Right cardiac atrium (tissue), 5 donors: ENCODE measurements at regions not wholly inside any gene's neighbourhood (a gene's known extent, or its start where the extent isn't known, plus 50 kb on each side); places are given as distances from the start of the nearest gene placed in this dataset.
A peak's percentile ranks its signal among the peaks of the same experiment; 100 is the strongest.
"Not testable (repeated sequence)": the region's sequence is repeated elsewhere in the genome, so short reads cannot be mapped to it uniquely, and the experiment has no call there.

Experiments
- ATAC-seq, 2 donors: fragments of 200-7000 bp; cut with Tn5 transposase; one replicate each; pipeline versions ENCODE4 v1.8.0 to v1.9.1; 2020; ENCODE audit warnings: moderate library complexity in 2 of 2, mild to moderate bottlenecking in 1 of 2
- DNase-seq, 3 donors: peaks; one replicate each; pipeline ENCODE4 v3.0.0-alpha.2; 2020
- H3K27ac ChIP-seq: one replicate; pipeline ENCODE4 v1.5.1; 2013; ENCODE audit warnings: mild to moderate bottlenecking, low read length, control low read depth, moderate library complexity
- H3K27me3 ChIP-seq: one replicate; pipeline ENCODE4 v1.6.1; 2013; ENCODE audit not compliant: control insufficient read depth, insufficient read depth
- H3K4me1 ChIP-seq: one replicate; pipeline ENCODE4 v1.6.1; 2013; ENCODE audit warnings: low read length; ENCODE audit not compliant: control insufficient read depth, insufficient read depth
- H3K4me3 ChIP-seq: one replicate; pipeline ENCODE4 v1.5.1; 2013; ENCODE audit warnings: low read length, control low read depth
- H3K9me3 ChIP-seq: one replicate; pipeline ENCODE4 v1.6.1; 2013; ENCODE audit warnings: low read length; ENCODE audit not compliant: control insufficient read depth
- WGBS: extraction: QIAGEN DNeasy Blood & Tissue Kit; methylation state at CpG from one replicate; pipeline ENCODE4 v1.1.7; 2013; 5-methylcytosine and 5-hydroxymethylcytosine counted together
- intact Hi-C, 4 donors: fragments of 100-400 bp; cut with DNase I; formaldehyde crosslinking; loops; one replicate each; pipeline versions ENCODE4 v1.11.0 to v1.14.0; 2022 to 2023
- donor health status: healthy with polysubstance abuse.
- donor health status: DM: no; HTN: yes; CAD: no.
- donor health status: DM: no; HTN: no; CAD: no.
- donor health status: DM: no; HTN: yes; CAD: no; lungs with severe emphysema.
- donor health status: DM: yes; HTN: yes; CAD: no.

DNA sequence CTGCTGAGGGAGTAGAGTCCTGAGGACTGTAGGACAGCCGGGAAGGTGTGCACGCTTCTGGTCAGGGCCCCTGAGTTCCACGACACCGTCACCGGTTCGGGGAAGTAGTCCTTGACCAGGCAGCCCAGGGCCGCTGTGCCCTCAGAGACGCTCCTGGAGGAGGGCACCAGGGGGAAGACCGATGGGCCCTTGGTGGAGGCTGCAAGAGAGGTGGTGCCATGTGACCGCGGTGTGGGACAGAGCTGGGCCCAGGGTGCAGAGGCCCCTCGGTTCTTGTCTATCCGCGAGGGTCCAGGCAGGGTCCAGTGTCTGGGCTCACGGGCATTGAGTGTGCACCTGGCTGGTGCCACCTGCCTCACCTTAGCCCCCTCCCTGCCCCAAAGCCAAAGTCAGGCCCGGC lies 143.3 kb downstream of the TMEM121 start:
- WGBS: 93% methylated on average over 15 of the region's 16 CpGs
- H3K4me1 ChIP-seq, H3K27me3 ChIP-seq, H3K9me3 ChIP-seq, DNase-seq, intact Hi-C loops, H3K4me3 ChIP-seq, ATAC-seq, H3K27ac ChIP-seq: not testable (repeated sequence)

DNA sequence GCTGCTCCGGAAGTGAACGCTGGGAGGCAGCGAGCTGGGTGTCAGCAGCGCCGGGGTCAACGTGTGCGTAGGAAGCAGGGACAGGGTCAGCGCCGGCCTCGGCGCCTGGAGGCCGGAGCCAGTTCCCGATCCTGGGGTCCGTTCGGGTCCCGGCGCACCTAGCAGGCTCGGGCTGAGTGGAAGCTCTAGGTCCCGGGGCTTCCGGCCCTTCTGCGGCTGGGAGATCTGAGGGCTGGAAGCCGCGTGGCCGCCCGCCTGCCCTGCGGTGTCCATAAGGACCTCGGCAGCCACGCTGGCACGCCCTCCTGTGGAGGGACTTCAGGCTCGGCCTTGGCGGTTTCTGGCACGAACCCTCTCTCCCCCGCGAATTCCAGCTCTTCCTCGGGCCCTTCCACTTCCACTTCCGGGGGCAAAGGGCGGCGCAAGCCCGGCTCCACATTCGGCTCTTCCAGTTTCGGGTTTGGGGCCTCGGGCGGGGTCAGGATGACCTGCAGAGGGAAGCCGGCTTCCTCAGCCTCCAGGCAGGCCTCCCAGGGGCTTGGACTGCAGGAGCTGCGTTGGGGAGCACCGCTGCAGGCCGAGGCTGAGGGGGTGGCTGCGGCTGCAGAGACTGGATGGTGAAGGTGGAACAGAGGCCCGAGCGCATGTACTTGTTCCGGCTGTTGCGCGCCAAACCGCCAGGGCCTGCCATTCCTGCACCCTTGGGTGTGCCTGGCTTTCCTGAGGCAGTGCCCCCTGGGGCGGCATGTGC lies 146.2 kb downstream of the TMEM121 start:
- H3K27me3 ChIP-seq, H3K4me3 ChIP-seq, ATAC-seq, H3K4me1 ChIP-seq, H3K9me3 ChIP-seq, H3K27ac ChIP-seq, DNase-seq, intact Hi-C loops: not testable (repeated sequence)
- 94% methylated on average over 25 of the region's 55 CpGs for WGBS

DNA sequence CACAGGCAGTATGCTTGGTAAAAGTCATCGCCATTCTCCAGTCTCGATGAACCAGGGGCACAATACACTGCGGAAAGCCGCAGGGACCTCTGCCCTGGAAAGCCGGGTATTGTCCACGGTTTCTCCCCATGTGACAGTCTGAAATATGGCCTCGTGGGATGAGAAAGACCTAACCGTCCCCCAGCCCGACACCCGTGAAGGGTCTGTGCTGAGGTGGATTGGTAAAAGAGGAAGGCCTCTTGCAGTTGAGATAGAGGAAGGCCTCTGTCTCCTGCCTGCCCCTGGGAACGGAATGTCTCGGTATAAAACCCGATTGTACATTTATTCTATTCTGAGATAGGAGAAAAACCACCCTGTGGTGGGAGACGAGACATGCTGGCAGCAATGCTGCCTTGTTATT lies 149.1 kb downstream of the TMEM121 start:
- H3K9me3 ChIP-seq, DNase-seq, H3K4me3 ChIP-seq, H3K27ac ChIP-seq, H3K4me1 ChIP-seq, intact Hi-C loops, H3K27me3 ChIP-seq, ATAC-seq: not testable (repeated sequence)
- 78% methylated on average over 12 of the region's 14 CpGs for WGBS

DNA sequence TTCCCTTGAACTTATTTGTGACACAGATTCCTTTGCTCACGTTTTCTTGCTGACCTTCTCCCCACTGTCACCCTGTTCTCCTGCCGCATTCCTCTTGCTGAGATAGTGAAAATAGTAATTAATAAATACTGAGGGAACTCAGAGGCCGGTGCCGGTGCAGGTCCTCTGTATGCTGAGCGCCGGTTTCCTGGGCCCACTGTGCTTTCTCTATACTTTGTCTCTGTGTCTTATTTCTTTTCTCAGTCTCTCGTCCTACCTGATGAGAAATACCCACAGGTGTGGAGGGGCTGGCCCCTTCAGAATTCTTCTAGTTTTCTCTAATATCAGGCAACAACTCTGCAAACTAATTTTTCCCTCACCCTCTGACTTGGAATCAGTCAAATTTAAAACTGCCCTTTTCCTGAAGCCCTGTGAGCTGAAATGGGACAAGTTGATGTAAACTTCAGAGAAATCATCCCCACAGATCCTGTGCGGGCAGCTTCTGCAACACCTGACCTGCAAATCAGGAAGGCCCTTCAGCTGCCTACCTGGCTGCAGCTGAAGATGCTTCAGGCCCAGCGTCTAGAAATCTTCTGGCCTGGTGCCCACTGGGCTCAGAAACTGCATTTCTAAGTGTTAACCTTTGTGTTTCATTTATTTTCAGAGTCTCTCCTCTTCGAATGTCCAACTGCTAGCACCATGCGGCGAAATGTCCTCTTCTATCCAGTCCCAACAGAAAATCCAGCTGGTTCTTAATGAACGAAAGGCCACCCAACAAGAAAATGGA lies 149.7 kb downstream of the TMEM121 start:
- intact Hi-C loops, H3K4me3 ChIP-seq, H3K4me1 ChIP-seq, H3K27ac ChIP-seq, H3K9me3 ChIP-seq, H3K27me3 ChIP-seq, ATAC-seq, DNase-seq: not testable (repeated sequence)
- WGBS: 79% methylated on average over 13 of the region's 13 CpGs

DNA sequence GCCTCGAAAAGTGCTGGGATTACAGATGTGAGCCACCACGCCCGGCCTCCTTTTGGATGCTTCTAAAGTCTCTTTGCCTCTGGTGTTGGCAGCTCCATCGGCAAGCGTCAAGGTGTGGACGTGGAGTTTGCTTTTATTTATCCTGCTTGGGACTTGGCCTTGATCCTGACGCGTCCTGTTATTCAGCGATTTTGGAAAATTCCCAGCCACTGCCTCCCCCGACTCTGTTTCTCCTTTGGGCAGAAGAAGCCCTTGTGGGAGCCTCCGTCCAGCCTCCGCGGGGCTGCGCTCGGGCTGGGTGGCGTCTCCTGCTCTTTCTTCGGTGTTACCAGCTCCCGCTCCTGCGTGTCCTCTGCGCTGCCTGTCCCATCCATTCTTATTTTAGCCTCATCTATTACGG lies 151.7 kb downstream of the TMEM121 start:
- intact Hi-C loops, H3K27me3 ChIP-seq, H3K4me3 ChIP-seq, H3K27ac ChIP-seq, H3K4me1 ChIP-seq, ATAC-seq, H3K9me3 ChIP-seq, DNase-seq: not testable (repeated sequence)
- 85% methylated on average over 21 of the region's 21 CpGs for WGBS

DNA sequence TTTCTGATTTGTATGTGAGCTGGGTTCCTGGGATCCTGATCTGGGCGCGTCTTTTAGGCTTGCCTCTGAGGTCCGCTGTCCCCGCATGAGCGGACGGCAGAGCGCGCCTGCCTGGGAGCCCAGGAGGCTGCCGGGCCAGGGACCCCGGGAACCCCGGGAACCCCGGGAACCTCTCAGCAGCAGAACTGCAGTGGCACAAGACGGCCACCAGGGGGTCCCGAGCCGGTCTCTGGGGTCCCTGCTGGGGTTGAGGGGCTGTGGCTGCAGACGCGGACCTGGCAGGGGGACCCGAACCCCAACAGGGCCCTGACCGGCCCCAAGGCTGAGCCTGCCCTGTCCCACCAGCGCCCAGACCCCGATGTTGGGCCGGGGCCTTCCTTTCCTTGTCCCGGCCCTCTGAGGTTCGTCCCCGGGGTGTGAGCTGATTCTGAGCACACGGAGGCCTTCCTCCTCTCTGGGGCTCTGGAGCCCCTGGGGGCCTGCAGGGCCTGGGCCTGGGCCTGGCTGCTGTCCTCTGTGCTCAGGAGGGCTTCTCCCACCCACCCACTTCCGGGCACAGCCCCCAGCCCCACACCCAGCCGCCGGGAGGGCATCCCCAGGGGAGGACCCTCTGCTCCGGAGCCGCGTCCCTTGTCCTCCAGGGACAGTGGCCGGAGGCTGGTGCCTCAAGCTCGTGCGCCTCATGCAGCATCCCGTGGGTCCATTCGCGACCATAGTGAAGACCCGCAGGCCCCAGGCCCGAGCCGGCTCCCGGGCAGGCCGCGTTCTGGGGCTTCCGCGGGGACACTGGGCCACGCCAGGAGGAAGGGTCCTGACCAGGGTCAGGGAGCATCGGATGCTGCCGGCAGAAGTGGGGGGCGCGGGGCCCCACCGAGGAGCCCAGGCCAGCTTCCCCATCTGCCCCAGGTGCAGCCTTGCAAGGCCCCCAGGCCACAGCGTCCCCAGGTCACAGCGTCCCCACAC lies 152.9 kb downstream of the TMEM121 start:
- intact Hi-C loops, H3K4me1 ChIP-seq, H3K9me3 ChIP-seq, H3K4me3 ChIP-seq, H3K27me3 ChIP-seq, DNase-seq, H3K27ac ChIP-seq: not testable (repeated sequence)
- ATAC-seq: peak in 1 of 2 donors; percentile 7
- 85% methylated on average over 21 of the region's 54 CpGs for WGBS

DNA sequence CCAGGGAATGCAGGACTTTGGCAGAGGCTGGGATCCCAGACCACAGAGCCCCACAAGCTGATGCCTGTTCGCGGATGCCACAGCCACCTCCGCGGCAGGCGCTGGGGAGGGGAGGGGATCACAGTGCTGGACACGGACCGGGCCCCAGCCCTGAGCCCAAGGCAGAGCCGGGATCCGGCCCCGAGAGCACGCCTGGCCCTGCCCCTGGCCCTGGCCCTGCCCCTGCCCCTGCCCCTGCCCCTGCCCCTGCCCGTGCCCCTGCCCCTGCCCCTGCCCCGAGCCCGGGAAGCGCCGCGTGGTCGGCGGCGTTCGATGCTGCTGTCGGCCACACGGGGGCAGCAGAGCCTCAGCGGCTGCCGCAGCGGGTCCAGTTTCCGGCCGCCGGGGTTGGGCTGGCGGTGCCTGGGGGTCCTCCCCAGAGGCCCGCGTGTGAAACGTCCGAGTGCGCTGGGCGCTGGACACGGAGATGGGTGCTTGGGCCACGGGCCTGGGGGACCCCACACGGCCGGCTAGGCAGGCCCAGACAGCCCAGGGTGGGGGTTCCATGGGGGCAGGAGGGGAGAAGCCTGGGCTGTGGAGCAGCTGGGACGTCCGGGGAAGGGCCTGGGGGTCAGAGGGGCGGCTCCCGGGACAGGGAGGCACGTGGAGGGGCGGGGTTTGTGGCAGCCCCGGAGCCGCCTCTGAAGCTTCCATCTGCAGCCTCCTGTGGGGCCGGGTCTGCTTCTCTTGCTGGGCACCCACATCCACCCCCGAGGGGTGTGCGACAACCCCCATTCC lies 153.8 kb downstream of the TMEM121 start:
- H3K27ac ChIP-seq, intact Hi-C loops, H3K27me3 ChIP-seq, H3K4me3 ChIP-seq, H3K4me1 ChIP-seq, DNase-seq, H3K9me3 ChIP-seq: not testable (repeated sequence)
- 44% methylated on average over 11 of the region's 51 CpGs for WGBS
- ATAC-seq: peak; percentile 59 to 80

DNA sequence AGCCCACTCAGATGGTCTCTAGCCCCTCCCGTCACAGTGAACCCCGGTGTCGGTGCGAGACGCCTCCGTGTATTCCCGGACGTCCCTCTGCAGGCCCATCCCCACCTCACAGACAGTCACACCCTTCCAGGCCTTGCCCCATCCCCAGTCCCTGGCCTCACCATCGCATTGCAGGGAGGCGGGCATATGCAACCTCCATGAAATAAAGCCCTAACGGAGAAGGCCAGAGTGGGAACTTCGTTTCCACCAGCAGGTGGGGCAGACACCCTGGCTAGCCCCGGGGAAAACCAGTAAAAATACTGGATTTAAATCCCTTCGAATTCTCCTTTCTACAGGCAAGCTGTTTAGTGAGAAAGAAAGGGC lies 154.3 kb downstream of the TMEM121 start:
- intact Hi-C loops, DNase-seq, H3K27ac ChIP-seq, H3K27me3 ChIP-seq, H3K9me3 ChIP-seq, H3K4me3 ChIP-seq, H3K4me1 ChIP-seq: not testable (repeated sequence)
- ATAC-seq: peak in 1 of 2 donors; percentile 14
- WGBS: 74% methylated on average over 6 of the region's 14 CpGs

DNA sequence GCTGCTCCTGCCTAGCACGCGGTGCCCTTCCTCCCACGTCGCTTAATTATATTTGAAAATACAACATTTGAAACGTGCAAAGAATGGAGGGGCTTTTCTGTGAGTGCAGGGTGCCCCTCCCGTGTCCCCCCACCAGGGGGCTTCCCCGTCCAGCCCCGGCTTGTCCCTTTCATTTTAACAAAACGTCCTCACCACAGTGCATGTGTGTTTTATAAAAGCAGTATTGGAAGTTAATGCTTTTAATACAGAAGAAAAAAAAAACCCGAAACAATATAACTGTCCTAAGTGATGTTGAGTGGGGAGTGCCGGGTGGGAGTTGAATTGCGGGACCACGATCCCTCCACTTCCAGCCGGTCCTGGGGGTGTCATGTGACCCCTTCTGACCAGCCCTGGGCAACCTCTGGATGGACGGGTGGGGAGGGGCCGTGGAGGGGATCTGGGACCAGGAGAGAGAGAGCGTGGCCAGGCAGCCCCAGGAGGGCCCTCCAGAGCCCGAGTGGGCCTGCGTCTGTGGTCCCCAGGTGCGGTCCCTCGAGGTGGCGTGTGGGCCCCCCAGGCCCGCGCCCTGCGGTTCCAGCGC lies 155.3 kb downstream of the TMEM121 start:
- WGBS: 65% methylated on average over 14 of the region's 26 CpGs
- H3K27me3 ChIP-seq, H3K4me3 ChIP-seq, ATAC-seq, DNase-seq, H3K4me1 ChIP-seq, H3K9me3 ChIP-seq, intact Hi-C loops, H3K27ac ChIP-seq: not testable (repeated sequence)

DNA sequence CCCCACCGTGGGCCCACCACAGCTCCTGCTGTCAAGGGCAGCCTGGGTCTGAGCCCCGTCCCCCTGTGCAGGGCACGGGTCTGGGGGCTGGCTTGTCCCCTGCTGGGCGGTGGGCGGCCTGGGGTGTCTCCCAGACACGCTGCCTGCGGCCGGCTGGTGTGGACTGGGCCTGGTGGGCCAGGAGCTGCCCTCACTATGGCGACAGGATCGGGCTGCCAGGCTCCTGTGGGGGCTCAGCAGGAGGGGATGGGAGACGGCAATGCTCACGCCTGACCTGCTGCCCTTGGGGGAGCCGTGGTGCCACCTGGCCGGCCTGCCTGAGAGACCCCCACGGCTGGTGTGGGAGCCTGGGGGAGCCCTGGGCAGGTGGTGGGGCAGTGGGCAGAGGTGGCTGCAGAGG lies 156.1 kb downstream of the TMEM121 start:
- intact Hi-C loops, H3K4me3 ChIP-seq, DNase-seq, H3K4me1 ChIP-seq, H3K27me3 ChIP-seq, H3K27ac ChIP-seq, H3K9me3 ChIP-seq, ATAC-seq: not testable (repeated sequence)
- WGBS: 83% methylated on average over 6 of the region's 15 CpGs
